Thyroid gland (tissue), 4 donors: ENCODE measurements at regions not wholly inside any gene's neighbourhood (a gene's known extent, or its start where the extent isn't known, plus 50 kb on each side); places are given as distances from the start of the nearest gene placed in this dataset.

Experiments
- POLR2A ChIP-seq, 2 donors: fragments of 450-650 bp; IDR thresholded peaks; one replicate each; pipeline ENCODE4 v1.6.1; 2017; ENCODE audit warnings: antibody characterized with exemption in 2 of 2, mild to moderate bottlenecking in 2 of 2, moderate library complexity in 1 of 2
- TF ChIP-seq, protein P1 (sequence below), 6 experiments: fragments of 200-600 bp in 3 of 6; fragments of 450-650 bp in 3 of 6; sonication (generic) in 3 of 6; IDR thresholded peaks; one replicate each; pipeline ENCODE4 v1.5.1; 2016 to 2019; ENCODE audit warnings: antibody characterized with exemption in 6 of 6, mild to moderate bottlenecking in 2 of 6, inconsistent platforms in 1 of 6, moderate library complexity in 1 of 6

- TF ChIP-seq, protein P1, sequence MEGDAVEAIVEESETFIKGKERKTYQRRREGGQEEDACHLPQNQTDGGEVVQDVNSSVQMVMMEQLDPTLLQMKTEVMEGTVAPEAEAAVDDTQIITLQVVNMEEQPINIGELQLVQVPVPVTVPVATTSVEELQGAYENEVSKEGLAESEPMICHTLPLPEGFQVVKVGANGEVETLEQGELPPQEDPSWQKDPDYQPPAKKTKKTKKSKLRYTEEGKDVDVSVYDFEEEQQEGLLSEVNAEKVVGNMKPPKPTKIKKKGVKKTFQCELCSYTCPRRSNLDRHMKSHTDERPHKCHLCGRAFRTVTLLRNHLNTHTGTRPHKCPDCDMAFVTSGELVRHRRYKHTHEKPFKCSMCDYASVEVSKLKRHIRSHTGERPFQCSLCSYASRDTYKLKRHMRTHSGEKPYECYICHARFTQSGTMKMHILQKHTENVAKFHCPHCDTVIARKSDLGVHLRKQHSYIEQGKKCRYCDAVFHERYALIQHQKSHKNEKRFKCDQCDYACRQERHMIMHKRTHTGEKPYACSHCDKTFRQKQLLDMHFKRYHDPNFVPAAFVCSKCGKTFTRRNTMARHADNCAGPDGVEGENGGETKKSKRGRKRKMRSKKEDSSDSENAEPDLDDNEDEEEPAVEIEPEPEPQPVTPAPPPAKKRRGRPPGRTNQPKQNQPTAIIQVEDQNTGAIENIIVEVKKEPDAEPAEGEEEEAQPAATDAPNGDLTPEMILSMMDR (IDR thresholded peaks at IDR 0.05): no peak
- TF ChIP-seq POLR2A (IDR thresholded peaks at IDR 0.05): no peak
Measured at GRCh38 chr2:236753606-236754270, 184.1 kb downstream of the ACKR3 start.
